ENCODE measurements at regions not wholly inside any gene's neighbourhood (a gene's known extent, or its start where the extent isn't known, plus 50 kb on each side); places are given as distances from the start of the nearest gene placed in this dataset.

DNA sequence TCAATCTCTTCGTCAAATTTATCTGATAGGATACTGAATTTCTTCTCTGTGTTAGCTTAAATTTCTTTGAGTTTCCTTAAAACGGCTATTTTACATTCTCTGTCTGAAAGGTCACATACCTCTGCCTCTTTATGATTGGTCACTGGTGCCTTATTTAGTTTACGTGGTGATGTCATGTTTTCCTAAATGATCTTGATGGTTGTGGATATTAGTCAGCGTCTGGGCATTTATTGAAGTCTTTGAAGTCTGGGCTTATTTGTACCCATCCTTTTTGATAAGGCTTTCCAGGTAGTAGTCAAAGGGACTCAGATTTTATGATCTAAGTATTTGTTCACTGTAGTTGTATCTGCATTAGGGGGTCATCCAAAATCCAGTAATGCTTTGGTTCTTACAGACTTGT, 1407.5 kb upstream of the LRRTM3 start:
- no peaks in the 10 kb centered on the region for H3K27me3 ChIP-seq (ENCODE audit: control insufficient read depth in 1 of 2, insufficient read depth in 2 of 2, low read length in 2 of 2)
- intact Hi-C loops (cut with micrococcal nuclease; ENCODE audit: unreplicated experiment): no loop called here
- FAIRE-seq (no peak), ATAC-seq (no peak), DNase-seq (ENCODE audit: low spot score) (peak; percentile 31)
- H3K9ac ChIP-seq (ENCODE audit: insufficient read depth, low read depth, low read length): no peak overlapping the region
- H3K36me3 ChIP-seq (replicated peaks in 1 of 2; ENCODE audit: control insufficient read depth in 1 of 2, insufficient read depth in 2 of 2, low read length in 2 of 2): no peaks in the 10 kb centered on the region
- H3K9me3 ChIP-seq (ENCODE audit: low read length): peaks cover 18% of the 10 kb centered on the region
- no peak overlapping the region for H2AFZ ChIP-seq (ENCODE audit: low read length)
- 12% methylated on average over 4 of the region's 4 CpGs for WGBS (ENCODE audit: low lambda C conversion rate)
- no TSS peak for BruUV-seq (replicated peaks)
- H3K79me2 ChIP-seq (ENCODE audit: insufficient read depth, low read length): no peaks in the 10 kb centered on the region
- H3K4me3 ChIP-seq (replicated peaks in 1 of 3; ENCODE audit: insufficient read depth in 1 of 3, low read depth in 2 of 3, low read length in 3 of 3): no peak overlapping the region
- no peaks in the 10 kb centered on the region for H4K20me1 ChIP-seq (ENCODE audit: insufficient read depth, low read length)
- TF ChIP-seq ATF7 (IDR thresholded peaks at IDR 0.05) (peak; percentile 68), ATF7 (CRISPR knock-in tag; IDR thresholded peaks at IDR 0.05) (no peak), ZNF782 (CRISPR knock-in tag; IDR thresholded peaks at IDR 0.05; ENCODE audit: borderline replicate concordance) (no peak)
- H3K27ac ChIP-seq (ENCODE audit: extremely low read length, insufficient read depth, low read length): no peak overlapping the region
- no peaks in the 10 kb centered on the region for H3K4me1 ChIP-seq (ENCODE audit: insufficient read depth, low read length)
- in situ Hi-C loops (cut with HindIII; ENCODE audit: extremely low pct_ligation_motif_present, low pct_unique_long_range_greater_than_20kb): no loop called here
- CTCF ChIA-PET (ENCODE audit: low intra/inter-chr PET ratio, low total read pairs): no interaction called here
- no peak overlapping the region for H3K4me2 ChIP-seq (ENCODE audit: low read depth, low read length)
- POLR2A ChIA-PET: no interaction called here

DNA sequence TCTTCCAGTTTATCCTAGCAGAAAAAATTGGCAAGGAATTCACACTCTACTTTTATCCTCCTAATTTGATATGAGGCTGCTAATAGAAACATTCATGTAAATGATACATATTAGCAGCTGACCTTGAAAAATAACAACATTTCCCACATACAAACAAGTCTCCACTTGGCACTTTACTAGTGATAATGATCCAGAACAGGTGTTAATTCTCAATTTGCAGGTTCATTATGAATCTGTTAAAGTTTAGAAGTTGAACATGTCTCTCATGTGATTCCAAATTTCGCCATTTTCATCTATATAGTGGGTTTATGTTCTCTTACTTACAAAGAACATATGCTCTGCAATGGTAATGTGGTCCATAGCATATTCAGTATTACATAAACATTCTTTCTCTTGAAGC, 1396.8 kb upstream of the LRRTM3 start:
- H3K4me3 ChIP-seq (replicated peaks in 1 of 3; ENCODE audit: insufficient read depth in 1 of 3, low read depth in 2 of 3, low read length in 3 of 3): no peak overlapping the region
- H3K27me3 ChIP-seq (ENCODE audit: control insufficient read depth in 1 of 2, insufficient read depth in 2 of 2, low read length in 2 of 2): no peaks in the 10 kb centered on the region
- no peaks in the 10 kb centered on the region for H4K20me1 ChIP-seq (ENCODE audit: insufficient read depth, low read length)
- DNase-seq (ENCODE audit: low spot score): no peak
- no peak for TF ChIP-seq ZBTB21 (CRISPR knock-in tag; IDR thresholded peaks at IDR 0.05)
- no peak overlapping the region for H3K4me2 ChIP-seq (ENCODE audit: low read depth, low read length)
- CTCF ChIA-PET (ENCODE audit: low intra/inter-chr PET ratio, low total read pairs): no interaction called here
- 0% methylated on average over 1 of the region's 1 CpG for WGBS (ENCODE audit: low lambda C conversion rate)
- H3K9me3 ChIP-seq (ENCODE audit: low read length): no peaks in the 10 kb centered on the region
- no peak overlapping the region for H3K9ac ChIP-seq (ENCODE audit: insufficient read depth, low read depth, low read length)
- in situ Hi-C loops (cut with HindIII; ENCODE audit: extremely low pct_ligation_motif_present, low pct_unique_long_range_greater_than_20kb): no loop called here
- BruUV-seq (replicated peaks): no TSS peak
- H3K36me3 ChIP-seq (replicated peaks in 1 of 2; ENCODE audit: control insufficient read depth in 1 of 2, insufficient read depth in 2 of 2, low read length in 2 of 2): no peaks in the 10 kb centered on the region
- no peak for ATAC-seq
- H3K27ac ChIP-seq (ENCODE audit: extremely low read length, insufficient read depth, low read length): no peak overlapping the region
- intact Hi-C loops (cut with micrococcal nuclease; ENCODE audit: unreplicated experiment): no loop called here
- H3K79me2 ChIP-seq (ENCODE audit: insufficient read depth, low read length): no peaks in the 10 kb centered on the region
- H3K4me1 ChIP-seq (ENCODE audit: insufficient read depth, low read length): no peaks in the 10 kb centered on the region
- no peak overlapping the region for H2AFZ ChIP-seq (ENCODE audit: low read length)
- FAIRE-seq: no peak
- POLR2A ChIA-PET: no interaction called here

DNA sequence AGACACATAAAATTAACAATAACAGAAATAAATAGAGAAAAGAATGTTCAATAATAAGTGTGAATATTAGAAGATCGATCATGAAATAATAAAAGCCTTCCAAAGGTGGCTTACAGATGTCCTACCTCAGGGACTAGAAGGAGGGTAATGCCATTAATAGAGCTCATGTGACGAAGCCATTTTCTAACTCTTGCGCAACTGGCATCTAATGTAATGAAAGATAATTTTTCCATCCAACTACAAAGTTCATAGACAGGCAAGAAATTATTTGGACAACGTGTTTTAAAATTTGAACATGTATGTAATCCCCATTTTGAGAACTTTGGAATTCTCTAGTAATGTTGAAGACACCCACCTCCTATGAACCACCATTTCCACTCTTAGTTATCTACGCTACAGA, 1394.3 kb upstream of the LRRTM3 start:
- WGBS (ENCODE audit: low lambda C conversion rate): 27% methylated on average over 5 of the region's 5 CpGs
- CTCF ChIA-PET (ENCODE audit: low intra/inter-chr PET ratio, low total read pairs): no interaction called here
- intact Hi-C loops (cut with micrococcal nuclease; ENCODE audit: unreplicated experiment): no loop called here
- Histone ChIP-seq H4K20me1 (ENCODE audit: insufficient read depth, low read length) (no peaks in the 10 kb centered on the region), H3K27me3 (ENCODE audit: control insufficient read depth in 1 of 2, insufficient read depth in 2 of 2, low read length in 2 of 2) (no peaks in the 10 kb centered on the region), H3K4me1 (ENCODE audit: insufficient read depth, low read length) (no peaks in the 10 kb centered on the region), H2AFZ (ENCODE audit: low read length) (no peak overlapping the region), H3K79me2 (ENCODE audit: insufficient read depth, low read length) (no peaks in the 10 kb centered on the region), H3K36me3 (replicated peaks in 1 of 2; ENCODE audit: control insufficient read depth in 1 of 2, insufficient read depth in 2 of 2, low read length in 2 of 2) (no peaks in the 10 kb centered on the region), H3K9me3 (ENCODE audit: low read length) (no peaks in the 10 kb centered on the region), H3K4me3 (replicated peaks in 1 of 3; ENCODE audit: insufficient read depth in 1 of 3, low read depth in 2 of 3, low read length in 3 of 3) (no peak overlapping the region), H3K4me2 (ENCODE audit: low read depth, low read length) (no peak overlapping the region), H3K9ac (ENCODE audit: insufficient read depth, low read depth, low read length) (no peak overlapping the region), H3K27ac (ENCODE audit: extremely low read length, insufficient read depth, low read length) (no peak overlapping the region)
- no TSS peak for BruUV-seq (replicated peaks)
- in situ Hi-C loops (cut with HindIII; ENCODE audit: extremely low pct_ligation_motif_present, low pct_unique_long_range_greater_than_20kb): no loop called here
- POLR2A ChIA-PET: no interaction called here
- DNase-seq (ENCODE audit: low spot score) (no peak), FAIRE-seq (no peak), ATAC-seq (no peak)
- TF ChIP-seq ZNF670 (CRISPR knock-in tag; IDR thresholded peaks at IDR 0.05; ENCODE audit: borderline replicate concordance): no peak
- TF ChIP-seq CEBPB (IDR thresholded peaks at IDR 0.05; ENCODE audit: borderline replicate concordance, low read depth, low read length): peak; percentile 78

Measured in HepG2 (cell line).